WTC11 (cell line): ENCODE measurements at regions not wholly inside any gene's neighbourhood (a gene's known extent, or its start where the extent isn't known, plus 50 kb on each side); places are given as distances from the start of the nearest gene placed in this dataset.

Experiments used
- ATAC-seq: fragments of 200-7000 bp; cut with Tn5 transposase; 2 replicates; pipeline ENCODE4 v1.10.0; 2021; ENCODE audit warnings: mild to moderate bottlenecking, moderate library complexity
- CTCF ChIA-PET: fragments of 300-600 bp; sonication (Branson Sonifier 250); formaldehyde crosslinking; loops from one replicate; lab custom pipeline; 2021; ENCODE audit warnings: antibody characterized with exemption; lab: Charles Lee
- POLR2A ChIA-PET: fragments of 350-600 bp; sonication (Branson Sonifier 250); formaldehyde crosslinking; loops from one replicate; lab custom pipeline; 2021; ENCODE audit warnings: antibody characterized with exemption; lab: Charles Lee
- DNase-seq: peaks from one replicate; pipeline ENCODE4 v3.0.0; 2021; ENCODE audit warnings: low spot score
- H3K27ac Mint-ChIP-seq: 2 replicates; pipeline ENCODE4 v1.8.0; 2021; ENCODE audit warnings: mixed read lengths
- H3K27me3 Mint-ChIP-seq: 2 replicates; pipeline ENCODE4 v1.8.0; 2021; ENCODE audit warnings: low read depth, mild to moderate bottlenecking, moderate library complexity, mixed read lengths
- H3K36me3 Mint-ChIP-seq: 2 replicates; pipeline ENCODE4 v1.8.0; 2021; ENCODE audit warnings: mixed read lengths
- H3K4me1 Mint-ChIP-seq: 2 replicates; pipeline ENCODE4 v1.8.0; 2022; ENCODE audit warnings: mixed read lengths
- H3K4me3 Mint-ChIP-seq: 2 replicates; pipeline ENCODE4 v1.8.0; 2021; ENCODE audit warnings: mild to moderate bottlenecking, moderate library complexity, mixed read lengths
- H3K9me3 Mint-ChIP-seq: 2 replicates; pipeline ENCODE4 v1.8.0; 2021; ENCODE audit warnings: mixed read lengths
- ATF2 ChIP-seq: sonication (generic); formaldehyde crosslinking; IDR thresholded peaks from 2 replicates; pipeline ENCODE4 v1.8.1; 2022; ENCODE audit warnings: low read depth, missing genetic modification reagents, borderline replicate concordance
- CBFB ChIP-seq: sonication (generic); formaldehyde crosslinking; IDR thresholded peaks from 2 replicates; pipeline ENCODE4 v1.8.1; 2022; ENCODE audit warnings: mild to moderate bottlenecking, low read depth, missing genetic modification reagents
- CDX4 ChIP-seq: fragments of 250-450 bp; sonication (Bioruptor Pico); IDR thresholded peaks from 2 replicates; pipeline ENCODE4 v1.9.0; 2021; ENCODE audit warnings: moderate library complexity, mild to moderate bottlenecking, inconsistent platforms, borderline replicate concordance
- E2F4 ChIP-seq: sonication (generic); formaldehyde crosslinking; IDR thresholded peaks from 2 replicates; pipeline ENCODE4 v1.8.1; 2022; ENCODE audit warnings: low read depth, mild to moderate bottlenecking, moderate library complexity, missing genetic modification reagents, borderline replicate concordance
- FOXP1 ChIP-seq: sonication (generic); formaldehyde crosslinking; IDR thresholded peaks from 2 replicates; pipeline ENCODE4 v1.8.0; 2022; ENCODE audit warnings: missing genetic modification reagents, mild to moderate bottlenecking, moderate library complexity, borderline replicate concordance
- GRHL2 ChIP-seq: fragments of 250-450 bp; sonication (Bioruptor Pico); IDR thresholded peaks from 2 replicates; pipeline ENCODE4 v1.8.0; 2022; ENCODE audit warnings: mild to moderate bottlenecking, moderate library complexity; ENCODE audit not compliant: insufficient replicate concordance, severe bottlenecking
- KAT7 ChIP-seq: sonication (generic); formaldehyde crosslinking; IDR thresholded peaks from 2 replicates; pipeline ENCODE4 v1.8.1; 2023; ENCODE audit warnings: missing genetic modification reagents, mild to moderate bottlenecking, borderline replicate concordance
- MAX ChIP-seq: sonication (generic); formaldehyde crosslinking; IDR thresholded peaks from 2 replicates; pipeline ENCODE4 v1.8.0; 2022; ENCODE audit warnings: mild to moderate bottlenecking, missing genetic modification reagents
- MYBL2 ChIP-seq: sonication (generic); formaldehyde crosslinking; IDR thresholded peaks from 2 replicates; pipeline ENCODE4 v1.8.1; 2023; ENCODE audit warnings: mild to moderate bottlenecking, moderate library complexity, missing genetic modification reagents
- NFYB ChIP-seq: sonication (generic); formaldehyde crosslinking; conservative IDR thresholded peaks from 2 replicates; pipeline ENCODE4 v1.8.0; 2022; ENCODE audit warnings: low read depth, missing genetic modification reagents
- SMAD3 ChIP-seq: sonication (generic); formaldehyde crosslinking; IDR thresholded peaks from 2 replicates; pipeline ENCODE4 v1.8.0; 2022; ENCODE audit warnings: missing genetic modification reagents, mild to moderate bottlenecking, borderline replicate concordance
- SP1 ChIP-seq: sonication (generic); formaldehyde crosslinking; conservative IDR thresholded peaks from 2 replicates; pipeline ENCODE4 v1.8.1; 2022; ENCODE audit warnings: missing genetic modification reagents
- STAT6 ChIP-seq: sonication (generic); formaldehyde crosslinking; conservative IDR thresholded peaks from 2 replicates; pipeline ENCODE4 v1.8.1; 2023; ENCODE audit warnings: mild to moderate bottlenecking, low read depth, missing genetic modification reagents, moderate library complexity
- TEAD1 ChIP-seq: sonication (generic); formaldehyde crosslinking; IDR thresholded peaks from 2 replicates; pipeline ENCODE4 v1.8.0; 2022; ENCODE audit warnings: mild to moderate bottlenecking, missing genetic modification reagents
- TEAD4 ChIP-seq: sonication (generic); formaldehyde crosslinking; IDR thresholded peaks from 2 replicates; pipeline ENCODE4 v1.8.0; 2022; ENCODE audit warnings: mild to moderate bottlenecking, missing genetic modification reagents
- ZNF121 ChIP-seq: sonication (generic); formaldehyde crosslinking; IDR thresholded peaks from 2 replicates; pipeline ENCODE4 v1.8.0; 2023; ENCODE audit warnings: missing genetic modification reagents
- ZNF263 ChIP-seq: sonication (generic); formaldehyde crosslinking; IDR thresholded peaks from 2 replicates; pipeline ENCODE4 v1.8.1; 2022; ENCODE audit warnings: low read depth, mild to moderate bottlenecking, moderate library complexity, missing genetic modification reagents
- ZNF281 ChIP-seq: sonication (generic); formaldehyde crosslinking; IDR thresholded peaks from 2 replicates; pipeline ENCODE4 v1.8.0; 2023; ENCODE audit warnings: mild to moderate bottlenecking, missing genetic modification reagents
- ZNF512 ChIP-seq: sonication (generic); formaldehyde crosslinking; IDR thresholded peaks from 2 replicates; pipeline ENCODE4 v1.8.1; 2022; ENCODE audit warnings: missing genetic modification reagents, borderline replicate concordance

GRCh38 chr7:136807598-136807997 is 60.9 kb upstream of the CHRM2 start:
- ChIA-PET CTCF (no interaction called here), POLR2A (no interaction called here)
- DNase-seq (peak; percentile 11), ATAC-seq (peak; percentile 73)
- Mint-ChIP-seq H3K4me1 (peaks cover 6% of the 10 kb centered on the region), H3K27ac (no peak overlapping the region), H3K36me3 (no peaks in the 10 kb centered on the region), H3K9me3 (peaks cover 8% of the 10 kb centered on the region), H3K27me3 (no peaks in the 10 kb centered on the region), H3K4me3 (no peak overlapping the region)
- TF ChIP-seq GRHL2 (CRISPR knock-in tag) = no peak
- TF ChIP-seq TEAD4 = no peak
- TF ChIP-seq MYBL2 (CRISPR knock-in tag) = no peak
- TF ChIP-seq ZNF281 (CRISPR knock-in tag) = no peak
- TF ChIP-seq SMAD3 (CRISPR knock-in tag) = no peak
- no peak for TF ChIP-seq ZNF121 (CRISPR knock-in tag)
- TF ChIP-seq KAT7 (CRISPR knock-in tag) = no peak
- TF ChIP-seq CBFB = no peak
- no peak for TF ChIP-seq ATF2 (CRISPR knock-in tag)
- no peak for TF ChIP-seq ZNF263 (CRISPR knock-in tag)
- no peak for TF ChIP-seq ZNF512
- no peak for TF ChIP-seq NFYB (CRISPR knock-in tag)
- TF ChIP-seq TEAD1 (CRISPR knock-in tag) = no peak
- TF ChIP-seq FOXP1 (CRISPR knock-in tag) = no peak
- no peak for TF ChIP-seq MAX
- TF ChIP-seq E2F4 (CRISPR knock-in tag) = no peak
- no peak for TF ChIP-seq CDX4 (CRISPR knock-in tag)
- no peak for TF ChIP-seq STAT6 (CRISPR knock-in tag)
- no peak for TF ChIP-seq SP1 (CRISPR knock-in tag)
